ENCODE measurements at regions not wholly inside any gene's neighbourhood (a gene's known extent, or its start where the extent isn't known, plus 50 kb on each side); places are given as distances from the start of the nearest gene placed in this dataset.
"Not testable (repeated sequence)": the region's sequence is repeated elsewhere in the genome, so short reads cannot be mapped to it uniquely, and the experiment has no call there.

DNA sequence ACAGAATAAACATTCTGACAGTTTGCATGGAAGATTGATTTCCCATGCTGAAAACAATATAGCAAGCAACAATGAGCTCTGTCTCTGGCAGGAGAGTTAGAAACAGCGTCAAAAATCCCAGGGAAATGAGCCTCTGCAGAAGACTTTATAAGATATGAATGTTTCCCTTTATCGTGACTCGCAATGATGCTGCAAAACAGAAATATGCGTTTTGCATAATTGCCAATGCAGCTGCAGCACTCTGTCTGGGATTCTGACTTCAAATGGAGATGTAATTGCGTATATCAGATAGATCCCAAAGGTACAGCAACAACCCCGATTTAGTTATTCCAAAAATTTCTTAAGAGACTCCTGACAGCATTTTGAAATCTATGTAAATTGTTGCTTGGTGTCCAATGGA is 702.4 kb upstream of the EPHA5 start:
- DNase-seq = no peak
- Histone ChIP-seq H3K36me3 (no peaks in the 10 kb centered on the region), H3K9me3 (no peaks in the 10 kb centered on the region), H3K27ac (no peak overlapping the region), H3K27me3 (no peaks in the 10 kb centered on the region), H3K4me1 (ENCODE audit: insufficient read depth) (no peaks in the 10 kb centered on the region), H3K4me3 (no peak overlapping the region)
- WGBS, 3 donors = 65 to 77% (median 67%) methylated on average over 6 of the region's 6 CpGs
- TF ChIP-seq EP300 (IDR thresholded peaks at IDR 0.05) = no peak
- TF ChIP-seq POLR2A (IDR thresholded peaks at IDR 0.05) = no peak
- TF ChIP-seq, protein P1, sequence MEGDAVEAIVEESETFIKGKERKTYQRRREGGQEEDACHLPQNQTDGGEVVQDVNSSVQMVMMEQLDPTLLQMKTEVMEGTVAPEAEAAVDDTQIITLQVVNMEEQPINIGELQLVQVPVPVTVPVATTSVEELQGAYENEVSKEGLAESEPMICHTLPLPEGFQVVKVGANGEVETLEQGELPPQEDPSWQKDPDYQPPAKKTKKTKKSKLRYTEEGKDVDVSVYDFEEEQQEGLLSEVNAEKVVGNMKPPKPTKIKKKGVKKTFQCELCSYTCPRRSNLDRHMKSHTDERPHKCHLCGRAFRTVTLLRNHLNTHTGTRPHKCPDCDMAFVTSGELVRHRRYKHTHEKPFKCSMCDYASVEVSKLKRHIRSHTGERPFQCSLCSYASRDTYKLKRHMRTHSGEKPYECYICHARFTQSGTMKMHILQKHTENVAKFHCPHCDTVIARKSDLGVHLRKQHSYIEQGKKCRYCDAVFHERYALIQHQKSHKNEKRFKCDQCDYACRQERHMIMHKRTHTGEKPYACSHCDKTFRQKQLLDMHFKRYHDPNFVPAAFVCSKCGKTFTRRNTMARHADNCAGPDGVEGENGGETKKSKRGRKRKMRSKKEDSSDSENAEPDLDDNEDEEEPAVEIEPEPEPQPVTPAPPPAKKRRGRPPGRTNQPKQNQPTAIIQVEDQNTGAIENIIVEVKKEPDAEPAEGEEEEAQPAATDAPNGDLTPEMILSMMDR (IDR thresholded peaks at IDR 0.05) = no peak
- intact Hi-C loops (cut with DNase I) = no loop called here

GRCh38 chr4:66367043-66367660 is 696.9 kb upstream of the EPHA5 start:
- Histone ChIP-seq H3K4me3 (no peak overlapping the region), H3K9me3 (no peaks in the 10 kb centered on the region), H3K36me3 (no peaks in the 10 kb centered on the region), H3K27me3 (no peaks in the 10 kb centered on the region), H3K27ac (no peak overlapping the region), H3K4me1 (ENCODE audit: insufficient read depth) (no peaks in the 10 kb centered on the region)
- intact Hi-C loops (cut with DNase I) = no loop called here
- no peak for DNase-seq
- WGBS, 3 donors = 63 to 72% (median 64%) methylated on average over 10 of the region's 10 CpGs
- TF ChIP-seq, protein P1 (IDR thresholded peaks at IDR 0.05) = no peak
- TF ChIP-seq POLR2A (IDR thresholded peaks at IDR 0.05) = no peak
- TF ChIP-seq EP300 (IDR thresholded peaks at IDR 0.05) = no peak

DNA sequence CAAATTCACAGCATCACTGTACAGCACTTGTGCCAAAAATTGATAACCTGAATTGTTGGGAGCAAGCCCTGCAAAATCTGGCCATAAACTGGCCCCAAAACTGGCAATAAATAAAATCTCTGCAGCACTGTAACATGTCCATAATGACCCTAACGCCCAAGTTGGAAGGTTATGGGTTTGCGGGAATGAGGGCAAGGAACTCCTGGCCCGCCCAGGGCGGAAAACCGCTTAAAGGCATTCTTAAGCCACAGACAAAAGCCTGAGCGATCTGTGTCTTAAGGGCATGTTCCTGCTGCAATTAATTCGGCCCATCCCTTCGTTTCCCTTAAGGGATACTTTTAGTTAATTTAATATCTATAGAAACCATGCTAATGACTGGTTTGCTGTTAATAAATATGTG is 690.1 kb upstream of the EPHA5 start:
- intact Hi-C loops (cut with DNase I); H3K4me3 ChIP-seq; H3K36me3 ChIP-seq; H3K9me3 ChIP-seq; DNase-seq; H3K27ac ChIP-seq; H3K4me1 ChIP-seq (ENCODE audit: insufficient read depth); H3K27me3 ChIP-seq: not testable (repeated sequence)
- WGBS, 3 donors = 86 to 91% (median 89%) methylated on average over 8 of the region's 8 CpGs

GRCh38 chr4:66357316-66357715 is 687.0 kb upstream of the EPHA5 start:
- H3K9me3 ChIP-seq = no peaks in the 10 kb centered on the region
- H3K4me1 ChIP-seq (ENCODE audit: insufficient read depth) = no peaks in the 10 kb centered on the region
- H3K4me3 ChIP-seq = no peak overlapping the region
- H3K27ac ChIP-seq = no peak overlapping the region
- no peaks in the 10 kb centered on the region for H3K36me3 ChIP-seq
- no peaks in the 10 kb centered on the region for H3K27me3 ChIP-seq
- WGBS, 3 donors = 52 to 69% (median 67%) methylated on average over 2 of the region's 2 CpGs
- TF ChIP-seq POLR2A (IDR thresholded peaks at IDR 0.05) (no peak), EP300 (IDR thresholded peaks at IDR 0.05) (no peak)
- TF ChIP-seq, protein P1 (IDR thresholded peaks at IDR 0.05) = no peak
- intact Hi-C loops (cut with DNase I) = no loop called here
- no peak for DNase-seq

DNA sequence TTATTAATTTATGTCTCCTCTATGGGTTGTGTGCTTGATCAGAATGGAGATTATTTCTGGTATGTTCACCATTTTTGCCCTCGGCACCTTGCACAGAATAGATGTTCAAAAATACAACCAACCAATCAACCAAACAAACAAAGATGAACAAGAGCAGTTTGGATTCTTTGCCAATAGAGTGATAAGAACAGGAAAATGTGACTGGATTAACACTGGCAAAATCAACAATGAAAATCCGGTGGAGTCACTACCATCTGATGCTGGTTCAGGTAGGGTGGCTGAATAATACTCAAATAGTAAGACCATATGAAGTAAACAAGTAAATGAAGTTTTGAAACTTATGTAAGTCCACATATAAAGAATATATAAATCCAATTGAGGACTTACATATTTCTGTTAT is 685.0 kb upstream of the EPHA5 start:
- no peak overlapping the region for H3K4me3 ChIP-seq
- intact Hi-C loops (cut with DNase I) = no loop called here
- no peak overlapping the region for H3K27ac ChIP-seq
- no peaks in the 10 kb centered on the region for H3K27me3 ChIP-seq
- no peaks in the 10 kb centered on the region for H3K4me1 ChIP-seq (ENCODE audit: insufficient read depth)
- DNase-seq = no peak
- no peak for TF ChIP-seq POLR2A (IDR thresholded peaks at IDR 0.05)
- no peak for TF ChIP-seq EP300 (IDR thresholded peaks at IDR 0.05)
- TF ChIP-seq, protein P1 (IDR thresholded peaks at IDR 0.05) = no peak
- H3K9me3 ChIP-seq = no peaks in the 10 kb centered on the region
- WGBS, 3 donors = 63 to 89% (median 88%) methylated on average over 2 of the region's 2 CpGs
- H3K36me3 ChIP-seq = no peaks in the 10 kb centered on the region

Data from ovary (tissue), 7 donors.